K562 (cell line): ENCODE measurements at regions not wholly inside any gene's neighbourhood (a gene's known extent, or its start where the extent isn't known, plus 50 kb on each side); places are given as distances from the start of the nearest gene placed in this dataset.

Source experiments
- ATAC-seq: fragments of 200-7000 bp; cut with Tn5 transposase; 3 replicates; pipeline ENCODE4 v1.9.1; 2020; ENCODE audit warnings: moderate library complexity
- BruUV-seq: library from RNA; stranded (reverse); fragments of 400-500 nt; replicated peaks from 2 replicates; lab custom pipeline; 2021; lab: Mats Ljungman, UMichigan
- CTCF ChIA-PET: fragments of 300-600 bp; formaldehyde crosslinking; extraction: SDS; loops from one replicate; lab custom pipeline; 2021; ENCODE audit warnings: low intra/inter-chr PET ratio; lab: Yijun Ruan, JAX
- POLR2A ChIA-PET: fragments of 300-600, 350-650 bp; sonication (Branson Sonifier 250); formaldehyde crosslinking; extraction: SDS; loops from one replicate; lab custom pipeline; 2021; ENCODE audit warnings: antibody characterized with exemption, inconsistent platforms; lab: Yijun Ruan, JAX
- DNase-seq, 4 experiments: peaks; one replicate each; pipeline versions ENCODE4 v3.0.0 to v3.0.0-alpha.2; 2011 to 2018; ENCODE audit warnings: low spot score in 3 of 4, mixed read lengths in 3 of 4; ENCODE audit errors: extremely low read depth in 1 of 4
- FAIRE-seq: peaks from 2 replicates; lab custom pipeline; 2011; peaks lifted over from hg19 to GRCh38; lab: Jason Lieb, UNC
- H2AFZ ChIP-seq: 2 replicates; pipeline ENCODE4 v1.6.0; 2011; ENCODE audit warnings: low read depth, low read length, control low read depth, inconsistent platforms
- H3K27ac ChIP-seq: fragments of 200-600 bp; 3 replicates; pipeline ENCODE4 v1.8.0; 2011; ENCODE audit warnings: low read depth, mild to moderate bottlenecking, control low read depth, inconsistent platforms, low read length, moderate library complexity, mixed read lengths; ENCODE audit errors: extremely low read depth
- H3K27me3 ChIP-seq, 2 experiments: fragments of 300-600 bp in 1 of 2; 2 replicates in 1 of 2; 3 replicates in 1 of 2; pipeline versions ENCODE4 v1.6.0 to v1.8.0; 2011; ENCODE audit warnings: inconsistent platforms in 2 of 2, low read length in 2 of 2, mild to moderate bottlenecking in 1 of 2, mixed read lengths in 1 of 2, moderate library complexity in 1 of 2; ENCODE audit not compliant: control insufficient read depth in 2 of 2, insufficient read depth in 2 of 2
- H3K36me3 ChIP-seq: fragments of 300-600 bp; 3 replicates; pipeline ENCODE4 v1.8.0; 2011; ENCODE audit warnings: mild to moderate bottlenecking, low read length, inconsistent platforms; ENCODE audit not compliant: control insufficient read depth, insufficient read depth
- H3K4me1 ChIP-seq, 2 experiments: fragments of 200-600 bp in 1 of 2; replicated peaks in 1 of 2; 2 replicates in 1 of 2; 3 replicates in 1 of 2; pipeline versions ENCODE4 v1.5.1 to v1.8.0; 2011; ENCODE audit warnings: inconsistent platforms in 2 of 2, low read length in 2 of 2, mild to moderate bottlenecking in 1 of 2, mixed read lengths in 1 of 2, moderate library complexity in 1 of 2; ENCODE audit not compliant: control insufficient read depth in 2 of 2, insufficient read depth in 2 of 2
- H3K4me2 ChIP-seq: 2 replicates; pipeline ENCODE4 v1.6.1; 2011; ENCODE audit warnings: low read length, control low read depth, inconsistent platforms, mixed read lengths; ENCODE audit not compliant: insufficient read depth
- H3K4me3 ChIP-seq: fragments of 200-600 bp; sonication (generic), shearing (Covaris generic); 2 replicates; pipeline ENCODE4 v1.5.1; 2016; ENCODE audit warnings: control low read depth, inconsistent platforms
- H3K79me2 ChIP-seq: fragments of 200-600 bp; 3 replicates; pipeline ENCODE4 v1.8.0; 2011; ENCODE audit warnings: low read length, inconsistent platforms; ENCODE audit not compliant: control insufficient read depth, insufficient read depth
- H3K9ac ChIP-seq, 2 experiments: 2 replicates each; pipeline versions ENCODE4 v1.6.0 to v1.6.1; 2011; ENCODE audit warnings: low read depth in 2 of 2, low read length in 2 of 2, control low read depth in 1 of 2, inconsistent platforms in 1 of 2, mild to moderate bottlenecking in 1 of 2, mixed read lengths in 1 of 2; ENCODE audit not compliant: insufficient read depth in 1 of 2
- H3K9me1 ChIP-seq: one replicate; pipeline ENCODE4 v1.6.0; 2011; ENCODE audit warnings: inconsistent platforms, mild to moderate bottlenecking, low read length, moderate library complexity; ENCODE audit not compliant: control insufficient read depth, insufficient read depth
- H3K9me3 ChIP-seq: replicated peaks from 2 replicates; pipeline ENCODE4 v1.5.1; 2011; ENCODE audit warnings: low read depth, low read length, inconsistent platforms; ENCODE audit not compliant: control insufficient read depth, insufficient read depth
- H4K20me1 ChIP-seq: replicated peaks from 2 replicates; pipeline ENCODE4 v1.6.1; 2011; ENCODE audit warnings: low read length, inconsistent platforms, mixed read lengths; ENCODE audit not compliant: control insufficient read depth, insufficient read depth
- DPF2 ChIP-seq: fragments of 450-650 bp; IDR thresholded peaks from 2 replicates; pipeline ENCODE4 v1.6.1; 2016
- ESRRA ChIP-seq: fragments of 450-650 bp; IDR thresholded peaks from 2 replicates; pipeline ENCODE4 v1.6.1; 2014; ENCODE audit warnings: low read depth, mild to moderate bottlenecking, moderate library complexity, borderline replicate concordance
- RBM15 ChIP-seq: fragments of 200-400 bp; formaldehyde crosslinking; IDR thresholded peaks from 2 replicates; pipeline ENCODE4 v1.6.1; 2018; ENCODE audit warnings: mild to moderate bottlenecking, low read length, moderate library complexity; ENCODE audit not compliant: insufficient read depth
- RBM25 ChIP-seq: fragments of 200-400 bp; formaldehyde crosslinking; IDR thresholded peaks from 2 replicates; pipeline ENCODE4 v1.6.1; 2018; ENCODE audit warnings: low read length, low read depth, moderate library complexity; ENCODE audit not compliant: severe bottlenecking
- SMARCA4 ChIP-seq: fragments of 450-650 bp; IDR thresholded peaks from 2 replicates; pipeline ENCODE4 v1.6.1; 2016
- SRSF7 ChIP-seq: fragments of 200-400 bp; formaldehyde crosslinking; optimal IDR thresholded peaks from 2 replicates; pipeline ENCODE3; 2017; ENCODE audit warnings: mild to moderate bottlenecking, low read depth, low read length
- XRCC4 ChIP-seq: IDR thresholded peaks from one replicate; pipeline ENCODE4 v1.6.1; 2011; ENCODE audit not compliant: insufficient read depth, insufficient read length; ENCODE audit errors: extremely low read depth
- ZNF408 ChIP-seq: fragments of 250-450 bp; sonication (Bioruptor Pico); IDR thresholded peaks from 2 replicates; pipeline ENCODE4 v1.4.0; 2020; ENCODE audit warnings: low read depth, mild to moderate bottlenecking, moderate library complexity
- ZNF561 ChIP-seq: fragments of 450-650 bp; formaldehyde crosslinking; conservative IDR thresholded peaks from 2 replicates; pipeline ENCODE4 v1.4.0; 2020; ENCODE audit warnings: mild to moderate bottlenecking, moderate library complexity
- WGBS: fragments of 100-300 bp; shearing (Covaris generic); methylation state at CpG from one replicate; pipeline ENCODE4 v1.1.6; 2016; ENCODE audit warnings: low coverage, mixed read lengths; ENCODE audit not compliant: insufficient coverage; ENCODE audit errors: missing lambda C conversion rate; 5-methylcytosine and 5-hydroxymethylcytosine counted together
- in situ Hi-C: fragments of 300-500 bp; cut with MboI; formaldehyde crosslinking; loops from 4 replicates; pipeline ENCODE4 v1.15.0; 2018; ENCODE audit warnings: inconsistent platforms, mixed read lengths
- intact Hi-C: fragments of 100-400 bp; cut with micrococcal nuclease; formaldehyde crosslinking; loops from 2 replicates; pipeline ENCODE4 v1.14.2; 2022
- TF ChIP-seq, protein P1 (sequence below): sonication (generic); formaldehyde crosslinking; IDR thresholded peaks from 2 replicates; pipeline ENCODE4 v1.5.0; 2020; ENCODE audit warnings: missing genetic modification reagents
- TF ChIP-seq, protein P2 (sequence below): fragments of 200-800 bp; sonication (Bioruptor generic); IDR thresholded peaks from 2 replicates; pipeline ENCODE4 v1.6.1; 2017; ENCODE audit warnings: missing genetic modification characterization, missing compliant biosample characterization
- TF ChIP-seq, protein P3 (sequence below): IDR thresholded peaks from 2 replicates; pipeline ENCODE4 v1.6.1; 2012; ENCODE audit warnings: low read depth, low read length, improper control_type of control experiment, borderline replicate concordance
- TF ChIP-seq, protein P4 (sequence below): fragments of 250-450 bp; sonication (Bioruptor Pico); IDR thresholded peaks from 2 replicates; pipeline ENCODE4 v1.5.0; 2021

DNA sequence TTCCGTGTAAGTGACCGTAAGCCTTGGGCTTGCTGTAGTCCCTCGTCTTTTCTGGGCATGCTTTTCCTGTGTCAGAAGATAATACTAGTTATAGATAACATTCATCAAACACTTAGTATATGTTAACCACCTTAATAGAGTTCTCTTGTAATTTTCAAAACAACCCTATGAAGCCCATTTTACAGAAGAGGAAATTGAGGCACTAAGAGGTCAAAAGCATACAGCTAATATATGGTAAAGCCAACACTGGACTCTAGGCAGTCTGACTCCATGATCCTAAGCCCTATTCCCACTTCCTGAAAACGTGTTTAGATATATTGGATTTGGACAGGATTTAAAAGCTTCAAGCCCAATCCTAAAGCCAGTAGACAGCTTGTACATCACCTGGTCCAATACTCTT lies 153.8 kb downstream of the CEP120 start:
- CTCF ChIA-PET = interaction anchor here (0.7 kb wide), 1 partner anchor 114 kb away, joined by 3 read pairs; no protein-coding TSS in a partner anchor
- no peak for TF ChIP-seq XRCC4
- TF ChIP-seq, protein P1, sequence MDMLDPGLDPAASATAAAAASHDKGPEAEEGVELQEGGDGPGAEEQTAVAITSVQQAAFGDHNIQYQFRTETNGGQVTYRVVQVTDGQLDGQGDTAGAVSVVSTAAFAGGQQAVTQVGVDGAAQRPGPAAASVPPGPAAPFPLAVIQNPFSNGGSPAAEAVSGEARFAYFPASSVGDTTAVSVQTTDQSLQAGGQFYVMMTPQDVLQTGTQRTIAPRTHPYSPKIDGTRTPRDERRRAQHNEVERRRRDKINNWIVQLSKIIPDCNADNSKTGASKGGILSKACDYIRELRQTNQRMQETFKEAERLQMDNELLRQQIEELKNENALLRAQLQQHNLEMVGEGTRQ (CRISPR knock-in tag) = no peak
- TF ChIP-seq ZNF408 = no peak
- TF ChIP-seq ESRRA = peak; percentile 93
- TF ChIP-seq RBM15 = no peak
- no peak for TF ChIP-seq ZNF561 (CRISPR knock-in tag)
- no peak for TF ChIP-seq SMARCA4
- no peak for TF ChIP-seq DPF2
- TF ChIP-seq RBM25 = peak; percentile 73
- TF ChIP-seq, protein P2, sequence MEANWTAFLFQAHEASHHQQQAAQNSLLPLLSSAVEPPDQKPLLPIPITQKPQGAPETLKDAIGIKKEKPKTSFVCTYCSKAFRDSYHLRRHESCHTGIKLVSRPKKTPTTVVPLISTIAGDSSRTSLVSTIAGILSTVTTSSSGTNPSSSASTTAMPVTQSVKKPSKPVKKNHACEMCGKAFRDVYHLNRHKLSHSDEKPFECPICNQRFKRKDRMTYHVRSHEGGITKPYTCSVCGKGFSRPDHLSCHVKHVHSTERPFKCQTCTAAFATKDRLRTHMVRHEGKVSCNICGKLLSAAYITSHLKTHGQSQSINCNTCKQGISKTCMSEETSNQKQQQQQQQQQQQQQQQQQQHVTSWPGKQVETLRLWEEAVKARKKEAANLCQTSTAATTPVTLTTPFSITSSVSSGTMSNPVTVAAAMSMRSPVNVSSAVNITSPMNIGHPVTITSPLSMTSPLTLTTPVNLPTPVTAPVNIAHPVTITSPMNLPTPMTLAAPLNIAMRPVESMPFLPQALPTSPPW (CRISPR knock-in tag) = no peak
- TF ChIP-seq, protein P3, sequence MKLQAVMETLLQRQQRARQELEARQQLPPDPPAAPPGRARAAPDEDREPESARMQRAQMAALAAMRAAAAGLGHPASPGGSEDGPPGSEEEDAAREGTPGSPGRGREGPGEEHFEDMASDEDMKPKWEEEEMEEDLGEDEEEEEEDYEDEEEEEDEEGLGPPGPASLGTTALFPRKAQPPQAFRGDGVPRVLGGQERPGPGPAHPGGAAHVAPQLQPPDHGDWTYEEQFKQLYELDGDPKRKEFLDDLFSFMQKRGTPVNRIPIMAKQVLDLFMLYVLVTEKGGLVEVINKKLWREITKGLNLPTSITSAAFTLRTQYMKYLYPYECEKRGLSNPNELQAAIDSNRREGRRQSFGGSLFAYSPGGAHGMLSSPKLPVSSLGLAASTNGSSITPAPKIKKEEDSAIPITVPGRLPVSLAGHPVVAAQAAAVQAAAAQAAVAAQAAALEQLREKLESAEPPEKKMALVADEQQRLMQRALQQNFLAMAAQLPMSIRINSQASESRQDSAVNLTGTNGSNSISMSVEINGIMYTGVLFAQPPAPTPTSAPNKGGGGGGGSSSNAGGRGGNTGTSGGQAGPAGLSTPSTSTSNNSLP = no peak
- no peak for TF ChIP-seq SRSF7
- TF ChIP-seq, protein P4, sequence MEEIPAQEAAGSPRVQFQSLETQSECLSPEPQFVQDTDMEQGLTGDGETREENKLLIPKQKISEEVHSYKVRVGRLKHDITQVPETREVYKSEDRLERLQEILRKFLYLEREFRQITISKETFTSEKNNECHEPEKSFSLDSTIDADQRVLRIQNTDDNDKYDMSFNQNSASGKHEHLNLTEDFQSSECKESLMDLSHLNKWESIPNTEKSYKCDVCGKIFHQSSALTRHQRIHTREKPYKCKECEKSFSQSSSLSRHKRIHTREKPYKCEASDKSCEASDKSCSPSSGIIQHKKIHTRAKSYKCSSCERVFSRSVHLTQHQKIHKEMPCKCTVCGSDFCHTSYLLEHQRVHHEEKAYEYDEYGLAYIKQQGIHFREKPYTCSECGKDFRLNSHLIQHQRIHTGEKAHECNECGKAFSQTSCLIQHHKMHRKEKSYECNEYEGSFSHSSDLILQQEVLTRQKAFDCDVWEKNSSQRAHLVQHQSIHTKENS (CRISPR knock-in tag) = no peak
- H2AFZ ChIP-seq = no peak overlapping the region
- in situ Hi-C loops = no loop called here
- POLR2A ChIA-PET = no interaction called here
- DNase-seq (no peak), FAIRE-seq (no peak), ATAC-seq (no peak)
- no peaks in the 10 kb centered on the region for H3K36me3 ChIP-seq
- H3K9me3 ChIP-seq = no peaks in the 10 kb centered on the region
- 2% methylated on average over 4 of the region's 4 CpGs for WGBS
- no peak overlapping the region for H3K4me3 ChIP-seq
- H3K4me2 ChIP-seq = no peak overlapping the region
- no peak overlapping the region for H3K9ac ChIP-seq
- H3K27ac ChIP-seq = no peak overlapping the region
- no peaks in the 10 kb centered on the region for H3K9me1 ChIP-seq
- BruUV-seq = no TSS peak
- no peaks in the 10 kb centered on the region for H3K79me2 ChIP-seq
- intact Hi-C loops = no loop called here
- no peaks in the 10 kb centered on the region; a peak in 1 of 5 replicates for H3K27me3 ChIP-seq
- H4K20me1 ChIP-seq = no peaks in the 10 kb centered on the region
- H3K4me1 ChIP-seq = no peaks in the 10 kb centered on the region
